Thymus (tissue), 11 donors: ENCODE measurements at regions not wholly inside any gene's neighbourhood (a gene's known extent, or its start where the extent isn't known, plus 50 kb on each side); places are given as distances from the start of the nearest gene placed in this dataset.
"Not testable (repeated sequence)": the region's sequence is repeated elsewhere in the genome, so short reads cannot be mapped to it uniquely, and the experiment has no call there.

Source experiments
- DNase-seq, 9 donors: peaks; one replicate each; pipeline ENCODE4 v3.0.0-alpha.2; 2013; ENCODE audit warnings: low spot score in 9 of 9, low read depth in 6 of 9, missing footprints in 1 of 9
- H3K27ac ChIP-seq, 2 donors: one replicate each; pipeline ENCODE4 v1.5.1; 2013; ENCODE audit warnings: control low read depth in 1 of 2, low read depth in 1 of 2, low read length in 1 of 2, mild to moderate bottlenecking in 1 of 2, moderate library complexity in 1 of 2
- H3K27me3 ChIP-seq, 2 donors: one replicate each; pipeline ENCODE4 v1.5.1; 2013; ENCODE audit warnings: low read length in 1 of 2; ENCODE audit not compliant: control insufficient read depth in 2 of 2, insufficient read depth in 1 of 2
- H3K36me3 ChIP-seq, 2 donors: one replicate each; pipeline ENCODE4 v1.5.1; 2013; ENCODE audit warnings: low read length in 1 of 2, mild to moderate bottlenecking in 1 of 2, moderate library complexity in 1 of 2; ENCODE audit not compliant: control insufficient read depth in 2 of 2, insufficient read depth in 2 of 2
- H3K4me1 ChIP-seq, 2 donors: one replicate each; pipeline ENCODE4 v1.5.1; 2013; ENCODE audit warnings: low read length in 2 of 2; ENCODE audit not compliant: control insufficient read depth in 2 of 2, insufficient read depth in 2 of 2
- H3K4me3 ChIP-seq, 2 donors: one replicate each; pipeline ENCODE4 v1.5.1; 2013; ENCODE audit warnings: low read length in 2 of 2, control low read depth in 1 of 2, mild to moderate bottlenecking in 1 of 2
- H3K9me3 ChIP-seq, 2 donors: one replicate each; pipeline ENCODE4 v1.5.1; 2013; ENCODE audit warnings: low read length in 1 of 2, mild to moderate bottlenecking in 1 of 2; ENCODE audit not compliant: control insufficient read depth in 2 of 2, insufficient read depth in 1 of 2
- WGBS: extraction: QIAGEN DNeasy Blood & Tissue Kit; methylation state at CpG from one replicate; pipeline ENCODE4 v1.1.7; 2013; 5-methylcytosine and 5-hydroxymethylcytosine counted together
- donor health status: healthy.

DNA sequence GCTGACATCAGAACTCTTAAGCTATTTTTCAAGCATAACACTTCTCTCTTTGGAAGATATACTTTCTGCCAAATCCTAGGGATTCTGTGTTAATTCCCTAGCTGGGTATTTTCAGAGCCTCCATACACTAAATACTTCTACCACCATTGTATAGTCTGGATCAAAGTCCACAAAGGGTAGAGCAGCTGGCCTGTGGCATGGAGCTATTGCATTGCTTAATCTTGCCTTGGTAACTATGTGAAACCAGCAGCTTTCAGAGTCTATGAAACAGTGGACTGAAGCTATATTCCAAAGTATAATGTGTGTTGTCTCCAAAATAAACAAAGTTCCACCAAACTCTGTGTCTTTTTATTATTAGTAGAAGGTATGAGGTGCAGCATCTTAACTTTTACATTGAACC, 296.9 kb upstream of the CDH19 start:
- Histone ChIP-seq H3K27me3 (no peaks in the 10 kb centered on the region), H3K9me3 (no peaks in the 10 kb centered on the region), H3K36me3 (no peaks in the 10 kb centered on the region), H3K4me1 (no peaks in the 10 kb centered on the region), H3K27ac (no peak overlapping the region), H3K4me3 (no peak overlapping the region)
- DNase-seq, result no peak

DNA sequence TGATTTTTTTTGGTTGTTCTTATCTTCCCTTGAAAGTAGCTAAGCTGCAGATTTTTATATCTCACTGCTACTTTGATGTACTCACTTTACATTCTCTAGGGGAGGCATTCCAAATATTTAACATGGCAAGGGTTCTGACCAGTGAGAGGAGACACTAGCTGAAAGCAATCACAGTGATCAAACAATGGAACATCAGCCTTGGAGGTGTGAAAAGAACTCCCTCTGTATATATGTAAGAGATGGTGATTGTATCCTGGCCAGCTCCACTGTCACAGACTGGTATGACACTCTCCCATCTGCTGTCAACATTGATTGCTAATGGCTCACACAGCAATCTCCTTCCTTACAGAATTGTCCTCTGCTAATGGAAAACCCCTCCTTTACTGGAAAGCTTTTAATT, 291.7 kb upstream of the CDH19 start:
- Histone ChIP-seq H3K4me3 (no peak overlapping the region), H3K4me1 (no peaks in the 10 kb centered on the region), H3K27me3 (no peaks in the 10 kb centered on the region), H3K36me3 (no peaks in the 10 kb centered on the region), H3K9me3 (no peaks in the 10 kb centered on the region), H3K27ac (no peak overlapping the region)
- no peak for DNase-seq

DNA sequence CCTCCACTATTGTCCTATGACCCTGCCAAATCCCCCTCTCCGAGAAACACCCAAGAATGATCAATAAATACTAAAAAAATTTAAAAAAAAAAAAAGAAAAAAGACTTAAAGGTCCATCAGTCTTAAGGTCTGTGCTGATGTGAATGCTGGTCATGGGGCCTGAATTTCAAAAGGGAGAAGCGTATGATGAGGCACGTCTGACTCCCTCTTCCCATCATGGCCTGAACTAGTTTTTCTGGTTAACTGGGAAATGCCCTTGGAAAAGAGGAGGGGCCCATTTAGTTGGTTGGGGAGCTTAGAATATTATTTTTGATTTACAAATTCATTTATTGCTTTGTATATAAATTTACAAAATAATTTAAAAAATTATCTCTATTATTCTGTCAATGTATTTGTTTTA, 291.0 kb upstream of the CDH19 start:
- DNase-seq, result no peak
- Histone ChIP-seq H3K36me3 (no peaks in the 10 kb centered on the region), H3K9me3 (no peaks in the 10 kb centered on the region), H3K4me1 (no peaks in the 10 kb centered on the region), H3K27ac (no peak overlapping the region), H3K4me3 (no peak overlapping the region), H3K27me3 (no peaks in the 10 kb centered on the region)
- WGBS, result 86% methylated on average over 3 of the region's 3 CpGs

- H3K4me3 ChIP-seq, H3K27ac ChIP-seq, DNase-seq, H3K9me3 ChIP-seq, H3K36me3 ChIP-seq, H3K27me3 ChIP-seq, H3K4me1 ChIP-seq: not testable (repeated sequence)
- 95% methylated on average over 13 of the region's 13 CpGs for WGBS
Observed at GRCh38 chr18:66892388-66892787, 288.5 kb upstream of the CDH19 start.

GRCh38 chr18:66874812-66875474, 271.1 kb upstream of the CDH19 start:
- no peak overlapping the region for H3K27ac ChIP-seq
- no peaks in the 10 kb centered on the region for H3K9me3 ChIP-seq
- no peaks in the 10 kb centered on the region for H3K36me3 ChIP-seq
- no peaks in the 10 kb centered on the region for H3K4me1 ChIP-seq
- no peaks in the 10 kb centered on the region for H3K27me3 ChIP-seq
- no peak overlapping the region for H3K4me3 ChIP-seq
- DNase-seq, result no peak
- 79% methylated on average over 3 of the region's 3 CpGs for WGBS

DNA sequence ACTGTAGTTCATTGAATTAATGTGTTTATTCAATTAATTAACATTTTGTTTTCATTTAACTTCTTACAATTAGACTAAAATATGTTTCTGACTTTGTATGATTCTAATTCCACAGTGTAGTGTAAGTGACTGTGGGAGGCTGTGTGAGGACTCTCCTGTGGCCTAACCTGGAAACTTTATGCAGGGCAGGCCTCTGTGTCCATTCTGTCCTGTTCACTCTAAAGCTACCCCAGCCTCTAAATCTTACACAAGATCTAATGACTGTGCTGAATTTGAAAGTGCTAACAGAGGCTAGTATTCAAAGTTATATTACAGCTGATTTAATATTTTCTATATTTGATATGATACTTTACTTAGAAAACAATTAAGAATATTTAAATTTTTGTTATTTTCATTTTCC, 270.5 kb upstream of the CDH19 start:
- Histone ChIP-seq H3K27me3 (no peaks in the 10 kb centered on the region), H3K36me3 (no peaks in the 10 kb centered on the region), H3K4me3 (no peak overlapping the region), H3K27ac (no peak overlapping the region), H3K9me3 (no peaks in the 10 kb centered on the region), H3K4me1 (no peaks in the 10 kb centered on the region)
- DNase-seq, result no peak

DNA sequence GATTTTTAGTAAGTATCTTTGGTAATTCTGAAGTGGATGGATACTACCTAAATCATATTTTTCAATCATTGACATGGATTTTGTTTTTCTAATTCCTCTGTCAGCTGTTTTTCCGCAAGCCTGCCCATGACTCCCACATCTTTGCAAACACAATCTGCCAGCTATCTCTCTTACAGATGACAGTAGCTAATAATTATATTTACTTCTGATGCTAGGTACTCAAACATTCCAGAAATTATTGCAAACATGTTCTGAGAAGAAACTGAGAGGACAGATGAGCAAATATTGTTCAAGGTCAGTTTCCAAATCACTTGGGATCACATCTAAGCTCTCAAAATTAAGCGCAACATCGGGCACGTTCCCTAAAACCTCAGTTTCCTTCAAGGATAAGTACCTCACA, 270.0 kb upstream of the CDH19 start:
- Histone ChIP-seq H3K9me3 (no peaks in the 10 kb centered on the region), H3K27ac (no peak overlapping the region), H3K4me3 (no peak overlapping the region), H3K36me3 (no peaks in the 10 kb centered on the region), H3K4me1 (no peaks in the 10 kb centered on the region), H3K27me3 (no peaks in the 10 kb centered on the region)
- no peak for DNase-seq
- 95% methylated on average over 4 of the region's 4 CpGs for WGBS

DNA sequence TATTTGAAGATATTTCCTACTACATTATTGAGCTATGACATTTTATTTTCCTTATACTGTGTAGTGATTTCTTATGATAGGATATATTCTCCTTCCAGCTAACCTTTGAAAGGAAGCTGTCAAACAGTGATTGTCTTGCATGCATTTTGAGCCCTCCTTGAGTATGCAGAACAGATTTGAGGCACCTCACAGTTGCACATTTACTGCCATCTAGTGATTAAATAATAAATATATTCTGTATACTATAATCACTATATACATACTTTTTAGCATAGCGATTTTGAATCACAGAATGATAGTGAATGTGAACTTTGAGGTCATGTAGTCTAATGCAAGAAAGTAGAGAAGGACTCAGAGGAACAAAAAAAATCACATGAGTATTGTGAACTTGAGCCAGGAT, 268.4 kb upstream of the CDH19 start:
- Histone ChIP-seq H3K27me3 (no peaks in the 10 kb centered on the region), H3K36me3 (no peaks in the 10 kb centered on the region), H3K4me1 (no peaks in the 10 kb centered on the region), H3K4me3 (no peak overlapping the region), H3K27ac (no peak overlapping the region), H3K9me3 (no peaks in the 10 kb centered on the region)
- WGBS, result 56% methylated on average over 1 of the region's 1 CpG
- no peak for DNase-seq

GRCh38 chr18:66867653-66868052, 263.8 kb upstream of the CDH19 start:
- Histone ChIP-seq H3K4me1 (no peaks in the 10 kb centered on the region), H3K27me3 (no peaks in the 10 kb centered on the region), H3K36me3 (no peaks in the 10 kb centered on the region), H3K9me3 (no peaks in the 10 kb centered on the region), H3K27ac (no peak overlapping the region), H3K4me3 (no peak overlapping the region)
- no peak for DNase-seq
- WGBS, result 50% methylated on average over 4 of the region's 4 CpGs

DNA sequence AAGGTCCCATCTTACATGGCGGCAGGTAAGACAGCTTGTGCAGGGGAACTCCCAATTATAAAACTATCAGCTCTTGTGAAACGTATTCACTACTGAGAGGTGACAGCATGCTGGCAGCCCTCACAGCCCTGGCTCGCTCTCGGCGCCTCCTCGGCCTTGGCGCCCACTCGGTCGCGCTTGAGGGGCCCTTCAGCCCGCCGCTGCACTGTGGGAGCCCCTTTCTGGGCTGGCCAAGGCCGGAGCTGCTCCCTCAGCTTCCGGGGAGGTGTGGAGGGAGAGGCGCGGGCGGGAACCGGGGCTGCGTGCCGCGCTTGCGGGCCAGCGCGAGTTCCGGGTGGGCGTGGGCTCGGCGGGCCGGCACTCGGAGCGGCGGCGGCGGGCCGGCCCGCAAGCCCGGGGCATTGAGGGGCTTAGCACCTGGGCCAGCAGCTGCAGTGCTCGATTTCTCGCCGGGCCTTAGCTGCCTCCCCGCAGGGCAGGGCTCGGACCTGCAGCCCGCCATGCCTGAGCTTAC, 262.6 kb upstream of the CDH19 start:
- WGBS, result 97% methylated on average over 43 of the region's 43 CpGs

More for the DNA sequence above, 262.6 kb upstream of the CDH19 start:
- H3K36me3 ChIP-seq, H3K9me3 ChIP-seq, DNase-seq, H3K27me3 ChIP-seq, H3K4me3 ChIP-seq, H3K4me1 ChIP-seq, H3K27ac ChIP-seq: not testable (repeated sequence)
